ENCODE measurements at regions not wholly inside any gene's neighbourhood (a gene's known extent, or its start where the extent isn't known, plus 50 kb on each side); places are given as distances from the start of the nearest gene placed in this dataset.

DNA sequence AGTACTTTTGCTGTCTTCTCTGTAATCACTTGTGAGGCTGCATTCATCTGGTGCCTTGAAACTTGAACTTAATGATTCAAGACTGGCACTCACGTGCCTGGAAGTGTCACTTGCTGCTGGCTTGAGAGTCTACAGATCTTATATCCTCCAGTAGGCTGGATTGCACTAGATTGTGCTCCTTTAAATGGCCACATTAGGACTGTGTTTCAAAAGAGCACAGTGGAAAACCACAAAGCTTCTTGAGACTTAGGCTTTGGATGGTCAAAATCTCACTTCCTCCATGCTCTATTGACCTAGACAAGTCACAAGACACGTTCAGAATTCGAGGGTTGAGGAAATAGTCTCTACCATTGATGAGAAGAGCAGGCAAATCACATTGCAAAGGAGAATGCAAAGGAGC, 1278.8 kb upstream of the MIR17HG start:
- DNase-seq = no peak
- H3K4me3 ChIP-seq = no peak overlapping the region
- ATAC-seq = no peak
- TF ChIP-seq, protein P1, sequence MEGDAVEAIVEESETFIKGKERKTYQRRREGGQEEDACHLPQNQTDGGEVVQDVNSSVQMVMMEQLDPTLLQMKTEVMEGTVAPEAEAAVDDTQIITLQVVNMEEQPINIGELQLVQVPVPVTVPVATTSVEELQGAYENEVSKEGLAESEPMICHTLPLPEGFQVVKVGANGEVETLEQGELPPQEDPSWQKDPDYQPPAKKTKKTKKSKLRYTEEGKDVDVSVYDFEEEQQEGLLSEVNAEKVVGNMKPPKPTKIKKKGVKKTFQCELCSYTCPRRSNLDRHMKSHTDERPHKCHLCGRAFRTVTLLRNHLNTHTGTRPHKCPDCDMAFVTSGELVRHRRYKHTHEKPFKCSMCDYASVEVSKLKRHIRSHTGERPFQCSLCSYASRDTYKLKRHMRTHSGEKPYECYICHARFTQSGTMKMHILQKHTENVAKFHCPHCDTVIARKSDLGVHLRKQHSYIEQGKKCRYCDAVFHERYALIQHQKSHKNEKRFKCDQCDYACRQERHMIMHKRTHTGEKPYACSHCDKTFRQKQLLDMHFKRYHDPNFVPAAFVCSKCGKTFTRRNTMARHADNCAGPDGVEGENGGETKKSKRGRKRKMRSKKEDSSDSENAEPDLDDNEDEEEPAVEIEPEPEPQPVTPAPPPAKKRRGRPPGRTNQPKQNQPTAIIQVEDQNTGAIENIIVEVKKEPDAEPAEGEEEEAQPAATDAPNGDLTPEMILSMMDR (IDR thresholded peaks at IDR 0.05) = no peak
- no peaks in the 10 kb centered on the region for H3K4me1 ChIP-seq (ENCODE audit: low read depth)
- intact Hi-C loops (cut with DNase I, micrococcal nuclease) = no loop called here
- H3K36me3 ChIP-seq (ENCODE audit: low read depth) = no peaks in the 10 kb centered on the region
- H3K9me3 ChIP-seq = peaks cover 4% of the 10 kb centered on the region

DNA sequence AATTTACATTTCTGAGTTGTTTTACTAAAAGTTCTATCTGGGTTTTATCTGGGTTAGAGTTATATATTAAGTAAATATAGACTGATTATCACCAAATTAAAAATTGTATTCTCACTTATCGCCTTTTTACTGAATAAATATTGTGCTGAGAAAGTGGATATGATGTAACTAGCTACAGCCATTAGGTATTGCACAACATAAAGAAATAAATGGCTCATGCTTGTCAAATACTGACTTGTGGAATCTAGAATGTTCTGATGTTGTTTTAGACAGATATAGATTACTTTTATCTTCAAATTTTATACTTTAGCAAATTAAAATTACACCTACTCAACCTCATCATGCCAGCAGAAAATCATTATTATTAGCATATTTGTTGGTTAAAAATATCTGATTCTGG, 1277.1 kb upstream of the MIR17HG start:
- intact Hi-C loops (cut with DNase I, micrococcal nuclease) = no loop called here
- TF ChIP-seq, protein P1 (IDR thresholded peaks at IDR 0.05) = no peak
- DNase-seq (no peak), ATAC-seq (no peak)
- Histone ChIP-seq H3K36me3 (ENCODE audit: low read depth) (no peaks in the 10 kb centered on the region), H3K4me3 (no peak overlapping the region), H3K9me3 (no peaks in the 10 kb centered on the region), H3K4me1 (ENCODE audit: low read depth) (no peaks in the 10 kb centered on the region)

DNA sequence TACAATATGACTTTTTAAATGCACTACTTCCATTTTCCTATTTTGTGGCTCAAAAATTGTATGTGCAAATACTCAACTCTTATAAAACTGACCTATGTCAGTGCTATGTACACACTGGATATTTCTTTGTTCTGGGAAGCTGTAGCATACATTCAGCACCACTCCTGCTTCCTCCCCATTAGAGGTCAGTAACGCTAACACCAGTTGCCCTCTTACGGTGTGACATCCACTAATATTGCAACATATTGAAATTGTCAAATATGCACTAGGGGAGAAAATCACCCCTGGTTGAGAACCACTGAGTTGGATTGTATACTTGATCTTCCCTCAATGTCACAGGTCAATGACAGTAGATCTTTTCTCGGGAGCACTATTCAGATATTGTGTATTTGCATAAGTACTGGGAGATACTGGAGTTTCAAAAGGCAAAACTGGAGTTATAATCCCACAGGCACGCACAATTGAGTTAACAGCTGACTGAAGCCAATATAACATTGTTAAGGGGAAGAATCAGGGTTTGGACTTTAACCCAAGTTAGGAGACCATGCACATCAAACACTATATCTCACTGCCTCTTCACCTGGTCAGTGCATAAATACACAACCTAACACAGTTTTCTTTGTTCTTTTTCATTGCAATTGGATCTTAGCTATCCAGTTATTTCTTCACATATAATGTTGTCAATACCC, 1276.5 kb upstream of the MIR17HG start:
- no peaks in the 10 kb centered on the region for H3K9me3 ChIP-seq
- intact Hi-C loops (cut with DNase I, micrococcal nuclease) = no loop called here
- H3K4me3 ChIP-seq = no peak overlapping the region
- no peaks in the 10 kb centered on the region for H3K4me1 ChIP-seq (ENCODE audit: low read depth)
- ATAC-seq (no peak), DNase-seq (no peak)
- no peaks in the 10 kb centered on the region for H3K36me3 ChIP-seq (ENCODE audit: low read depth)
- TF ChIP-seq, protein P1 (IDR thresholded peaks at IDR 0.05) = no peak

DNA sequence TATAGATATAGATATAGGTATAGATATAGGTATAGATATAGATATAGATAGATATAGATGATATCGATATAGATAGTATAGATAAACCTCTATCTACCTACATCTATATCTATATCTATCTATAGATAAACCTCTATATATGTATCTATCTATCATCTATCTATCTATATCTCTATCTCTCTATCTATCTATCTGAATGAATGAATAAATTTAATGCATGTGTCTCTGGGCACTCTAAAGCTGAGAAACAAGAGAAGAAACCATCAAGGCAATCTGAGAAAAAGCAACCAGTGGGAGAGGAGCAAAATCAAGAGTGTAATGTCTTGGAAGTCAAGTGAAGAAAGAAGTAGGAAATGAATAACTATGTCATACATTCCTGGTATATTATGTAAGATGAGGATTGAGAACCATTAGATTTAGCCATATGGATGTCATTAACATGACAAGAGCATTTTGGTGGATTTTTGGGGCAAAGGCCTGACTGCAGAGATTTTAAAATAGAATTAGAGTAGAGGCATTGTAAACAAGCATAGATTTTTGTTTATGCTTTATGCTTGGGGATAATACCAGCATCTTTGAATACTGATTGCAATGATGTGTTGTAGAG, 1262.7 kb upstream of the MIR17HG start:
- DNase-seq = no peak
- intact Hi-C loops (cut with DNase I, micrococcal nuclease) = no loop called here
- ATAC-seq = no peak
- Histone ChIP-seq H3K4me3 (no peak overlapping the region), H3K36me3 (ENCODE audit: low read depth) (no peaks in the 10 kb centered on the region), H3K9me3 (no peaks in the 10 kb centered on the region), H3K4me1 (ENCODE audit: low read depth) (peaks cover 2% of the 10 kb centered on the region)
- TF ChIP-seq, protein P1 (IDR thresholded peaks at IDR 0.05) = no peak

DNA sequence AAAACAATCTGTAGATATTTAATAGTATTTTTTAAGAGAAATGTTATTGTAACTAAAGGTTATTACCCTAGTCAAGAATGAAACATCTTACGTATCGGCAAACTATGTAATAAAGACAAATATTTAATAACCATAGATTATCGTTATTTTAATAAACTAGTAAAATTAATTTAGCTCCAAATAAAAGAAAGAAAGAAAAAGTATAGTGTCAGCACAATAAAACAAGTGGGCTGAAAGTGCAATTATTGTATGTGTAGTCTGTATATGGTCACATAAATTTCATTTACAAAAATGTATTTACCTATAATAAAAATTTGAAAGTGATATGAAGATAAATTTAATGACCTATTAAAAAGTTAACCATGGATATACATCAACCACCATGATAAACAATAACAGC, 1258.4 kb upstream of the MIR17HG start:
- H3K36me3 ChIP-seq (ENCODE audit: low read depth) = no peaks in the 10 kb centered on the region
- ATAC-seq = no peak
- no peak for DNase-seq

More for the DNA sequence above, 1258.4 kb upstream of the MIR17HG start:
- intact Hi-C loops (cut with DNase I, micrococcal nuclease) = no loop called here
- Histone ChIP-seq H3K4me3 (no peak overlapping the region), H3K9me3 (no peaks in the 10 kb centered on the region), H3K4me1 (ENCODE audit: low read depth) (no peaks in the 10 kb centered on the region)
- TF ChIP-seq, protein P1 (IDR thresholded peaks at IDR 0.05) = no peak
